ENCODE measurements at regions not wholly inside any gene's neighbourhood (a gene's known extent, or its start where the extent isn't known, plus 50 kb on each side); places are given as distances from the start of the nearest gene placed in this dataset.

GRCh38 chr16:22641131-22641628 is 130.5 kb downstream of the NPIPB5 start (continued):
- TF ChIP-seq PPARD (CRISPR knock-in tag; IDR thresholded peaks at IDR 0.05) (no peak), NFRKB (IDR thresholded peaks at IDR 0.05; ENCODE audit: low read depth) (no peak), CBX8 (IDR thresholded peaks at IDR 0.05; ENCODE audit: borderline replicate concordance, extremely low read depth, low read depth, low read length, poor library complexity, severe bottlenecking) (no peak), AFF1 (IDR thresholded peaks at IDR 0.05; ENCODE audit: low read depth in 1 of 2, partially characterized antibody in 2 of 2) (peak in 1 of 2 experiments; percentile 88), TSC22D4 (tag; IDR thresholded peaks at IDR 0.05) (no peak)

- FAIRE-seq, result no peak
- TF ChIP-seq RFX1 (IDR thresholded peaks at IDR 0.05), result no peak
- no peak for TF ChIP-seq NR1H2 (CRISPR knock-in tag; IDR thresholded peaks at IDR 0.05)
- TF ChIP-seq CHAMP1 (IDR thresholded peaks at IDR 0.05), result no peak
- TF ChIP-seq EGR1 (conservative IDR thresholded peaks at IDR 0.05), result no peak
- no peak for TF ChIP-seq ESRRA (IDR thresholded peaks at IDR 0.05; ENCODE audit: borderline replicate concordance, low read depth)
- no peak for TF ChIP-seq MCM7 (IDR thresholded peaks at IDR 0.05)
- no peak for TF ChIP-seq SREBF1 (IDR thresholded peaks at IDR 0.05; ENCODE audit: borderline replicate concordance, low read depth, low read length)
- no peak for TF ChIP-seq ZNF717 (CRISPR knock-in tag; IDR thresholded peaks at IDR 0.05)
- no peak for TF ChIP-seq SRSF3 (IDR thresholded peaks at IDR 0.05; ENCODE audit: insufficient read depth, low read length)
Measured at GRCh38 chr16:22642416-22643088, 131.9 kb downstream of the NPIPB5 start.

More at GRCh38 chr16:22642416-22643088, 131.9 kb downstream of the NPIPB5 start:
- H3K4me1 ChIP-seq (replicated peaks in 1 of 2; ENCODE audit: control insufficient read depth in 2 of 2, insufficient read depth in 2 of 2, low read length in 2 of 2), result no peaks in the 10 kb centered on the region
- no peak for ATAC-seq
- H3K36me3 ChIP-seq (ENCODE audit: control insufficient read depth, insufficient read depth, low read length), result no peaks in the 10 kb centered on the region
- CTCF ChIA-PET (ENCODE audit: low intra/inter-chr PET ratio), result no interaction called here
- in situ Hi-C loops (cut with MboI) (no loop called here), intact Hi-C loops (cut with micrococcal nuclease) (no loop called here)
- H3K79me2 ChIP-seq (ENCODE audit: control insufficient read depth, insufficient read depth, low read length), result no peaks in the 10 kb centered on the region
- no peak overlapping the region for H2AFZ ChIP-seq (ENCODE audit: low read depth, low read length)
- no peak overlapping the region for H3K9ac ChIP-seq (ENCODE audit: insufficient read depth in 1 of 2, low read depth in 2 of 2, low read length in 2 of 2)
- no peaks in the 10 kb centered on the region for H4K20me1 ChIP-seq (replicated peaks; ENCODE audit: control insufficient read depth, insufficient read depth, low read length)
- WGBS (ENCODE audit: insufficient coverage, low coverage, missing lambda C conversion rate), result under 1% methylated on average over 9 of the region's 9 CpGs
- no peak overlapping the region for H3K4me3 ChIP-seq
- H3K27ac ChIP-seq (ENCODE audit: extremely low read depth, low read depth, low read length), result no peak overlapping the region
- no peaks in the 10 kb centered on the region for H3K27me3 ChIP-seq (ENCODE audit: control insufficient read depth in 2 of 2, insufficient read depth in 2 of 2, low read length in 2 of 2)
- BruUV-seq (replicated peaks), result no TSS peak
- DNase-seq (ENCODE audit: extremely low read depth in 1 of 4, low spot score in 3 of 4), result no peak
- no peak overlapping the region for H3K4me2 ChIP-seq (ENCODE audit: insufficient read depth, low read length)
- H3K9me3 ChIP-seq (replicated peaks; ENCODE audit: control insufficient read depth, insufficient read depth, low read depth, low read length), result no peaks in the 10 kb centered on the region
- H3K9me1 ChIP-seq (ENCODE audit: control insufficient read depth, insufficient read depth, low read length), result no peaks in the 10 kb centered on the region
- POLR2A ChIA-PET, result no interaction called here

Measured in K562 (cell line).